SIG-M5 treated with dmso at 0.1 percent for 504 hours (cell line): ENCODE measurements at regions not wholly inside any gene's neighbourhood (a gene's known extent, or its start where the extent isn't known, plus 50 kb on each side); places are given as distances from the start of the nearest gene placed in this dataset.
"Not testable (repeated sequence)": the region's sequence is repeated elsewhere in the genome, so short reads cannot be mapped to it uniquely, and the experiment has no call there.

ENCODE experiments used
- DNase-seq: peaks from one replicate; lab custom pipeline; 2025; ENCODE audit not compliant: unreplicated experiment; lab: John Stamatoyannopoulos, UW

- DNase-seq = no peak
Observed at GRCh38 chr17:11182430-11182829, 58.6 kb upstream of the SHISA6 start.

DNA sequence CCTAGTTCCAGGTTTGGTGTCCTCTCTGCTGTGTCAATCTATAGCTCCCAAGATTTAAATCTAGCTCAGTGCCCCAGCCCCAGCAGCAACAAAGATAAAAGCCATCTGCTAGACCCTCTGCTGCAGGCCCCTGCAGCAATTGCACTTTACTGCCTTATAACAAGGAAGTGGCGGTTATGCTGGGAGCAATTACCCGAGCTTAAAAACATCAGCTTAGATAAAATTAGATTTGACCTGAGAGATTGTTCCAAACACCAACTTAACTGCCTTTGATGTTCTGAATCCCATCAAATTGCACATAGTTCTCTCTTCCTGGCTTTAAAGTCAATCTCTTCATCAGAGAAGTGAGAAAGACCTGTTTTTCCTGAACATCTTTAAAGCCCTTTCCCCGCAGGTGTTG is 62.4 kb upstream of the SHISA6 start:
- no peak for DNase-seq

- DNase-seq = no peak
Observed at GRCh38 chr17:11177340-11177739, 63.7 kb upstream of the SHISA6 start.

DNA sequence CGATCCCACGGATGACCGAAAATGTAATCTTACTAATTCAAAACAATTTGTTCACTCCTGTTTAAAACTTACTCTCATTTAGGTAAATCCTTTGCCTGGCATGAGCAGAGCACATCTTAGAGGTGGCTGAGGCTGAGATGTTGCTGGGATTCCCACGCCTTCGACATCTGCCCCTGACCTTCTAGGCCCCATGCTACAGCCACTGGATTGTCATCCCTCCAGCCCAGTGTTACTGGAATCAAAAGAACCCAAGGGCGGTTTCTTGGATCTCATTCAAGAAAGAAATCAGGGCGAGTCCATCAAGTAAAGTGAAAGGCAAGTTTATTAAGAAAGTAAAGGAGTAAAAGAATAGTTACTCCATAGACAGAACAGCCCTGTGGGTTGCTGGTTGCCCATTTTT is 64.5 kb upstream of the SHISA6 start:
- no peak for DNase-seq

- no peak for DNase-seq
Observed at GRCh38 chr17:11170881-11171280, 70.1 kb upstream of the SHISA6 start.

GRCh38 chr17:11151818-11152425 is 89.1 kb upstream of the SHISA6 start:
- DNase-seq = no peak

GRCh38 chr17:11150906-11151511 is 90.0 kb upstream of the SHISA6 start:
- not testable (repeated sequence) for DNase-seq

DNA sequence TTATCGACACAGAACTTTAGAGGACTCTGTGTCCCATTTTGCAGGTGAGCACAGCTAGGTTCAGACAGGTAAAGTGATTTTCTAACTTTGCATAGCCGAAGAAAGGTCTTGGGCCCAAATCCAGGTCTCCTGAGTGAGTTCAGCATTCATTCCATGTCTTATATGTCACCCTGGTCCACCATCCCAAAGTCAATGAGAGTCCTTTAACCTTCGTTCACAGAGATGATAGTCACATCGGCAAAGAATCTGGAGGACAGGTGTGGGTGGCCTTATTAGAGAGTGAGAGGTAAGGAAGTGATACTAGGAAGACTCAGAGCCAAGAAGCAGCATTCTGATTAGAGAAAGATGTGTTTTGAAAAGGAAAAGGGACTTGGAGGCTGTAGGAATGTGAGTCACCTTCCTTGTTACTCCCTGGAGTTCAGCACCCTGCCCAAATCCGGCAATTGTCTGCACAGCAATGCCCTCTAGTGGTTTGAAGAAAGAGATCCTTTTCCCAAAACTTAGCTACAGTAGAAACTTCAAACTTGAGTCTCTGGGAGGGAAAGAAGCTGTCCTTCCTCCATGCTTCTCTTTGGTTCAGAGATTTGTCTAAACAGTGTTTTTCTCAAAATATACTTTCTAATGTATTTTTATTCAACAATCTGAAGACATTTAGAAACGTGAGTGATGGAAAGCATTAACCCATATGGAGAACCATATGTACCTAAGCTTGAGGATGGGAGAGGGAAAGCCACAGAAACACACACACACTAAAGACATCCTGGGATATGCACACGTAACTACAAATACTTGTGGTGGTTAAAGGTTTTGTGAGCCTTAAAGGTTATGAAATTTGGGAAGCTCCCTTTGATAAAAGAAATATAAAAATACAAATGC is 96.4 kb upstream of the SHISA6 start:
- peak; percentile 27 for DNase-seq

DNA sequence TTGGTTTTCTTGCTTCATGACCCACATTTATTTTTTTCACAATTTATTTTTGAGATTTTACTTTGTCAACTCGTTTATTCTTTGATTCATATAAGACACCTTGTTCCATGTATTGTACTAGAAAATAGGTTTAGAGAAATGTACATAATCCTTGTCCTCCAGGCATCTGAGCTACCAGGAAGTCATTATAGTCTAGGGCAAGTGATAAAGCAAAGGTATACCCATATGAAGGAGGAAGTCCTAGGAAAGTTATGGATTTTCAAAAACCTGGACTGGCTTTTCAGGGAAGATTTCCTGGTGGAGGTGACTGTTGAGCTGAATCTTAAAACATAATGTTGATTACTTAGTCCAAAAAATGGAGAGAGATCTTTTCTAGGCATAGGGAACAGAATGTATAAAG is 98.8 kb upstream of the SHISA6 start:
- no peak for DNase-seq

DNA sequence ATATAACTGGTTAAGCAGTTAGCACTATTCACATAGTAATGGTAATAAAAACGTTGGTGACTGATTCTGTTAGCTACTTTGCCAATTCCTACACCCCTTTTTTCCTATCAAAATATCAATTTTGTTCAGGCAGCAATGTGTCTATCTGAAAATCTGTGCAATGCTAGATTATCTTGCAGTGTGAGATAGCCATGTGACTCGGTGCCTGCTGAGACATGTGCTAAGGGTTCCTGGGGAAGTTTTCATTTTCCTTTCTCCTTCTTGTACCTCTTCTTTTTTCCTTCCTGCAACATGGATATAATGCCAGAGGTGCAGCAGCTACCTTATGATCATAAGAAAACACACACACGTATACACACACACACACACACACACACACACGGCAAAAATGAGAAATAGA is 100.5 kb upstream of the SHISA6 start:
- DNase-seq = no peak

GRCh38 chr17:11140043-11140442 is 101.0 kb upstream of the SHISA6 start:
- no peak for DNase-seq

- DNase-seq = no peak
Observed at GRCh38 chr17:11138023-11138422, 103.0 kb upstream of the SHISA6 start.

- no peak for DNase-seq
Observed at GRCh38 chr17:11135819-11136218, 105.2 kb upstream of the SHISA6 start.

GRCh38 chr17:11130367-11130766 is 110.6 kb upstream of the SHISA6 start:
- no peak for DNase-seq

DNA sequence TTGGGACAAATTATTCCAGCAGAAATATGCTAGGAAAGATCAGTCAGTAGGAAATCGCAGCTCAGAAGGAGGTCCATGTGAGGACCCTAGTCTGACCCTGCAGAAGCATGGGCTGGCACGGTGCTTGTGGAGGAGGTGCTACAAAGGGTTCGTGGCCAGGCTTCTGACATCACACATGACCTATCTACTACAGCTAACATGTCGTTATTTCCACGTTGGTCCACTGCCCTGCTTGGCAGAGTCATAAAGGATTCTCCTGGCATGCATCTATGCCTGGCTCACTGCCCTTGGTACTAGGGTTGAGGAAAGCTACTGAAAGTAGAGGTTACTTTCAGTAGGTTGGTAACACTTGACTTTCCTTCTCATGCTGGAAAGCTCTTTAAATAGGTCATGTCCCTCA is 118.1 kb upstream of the SHISA6 start:
- DNase-seq = no peak

DNA sequence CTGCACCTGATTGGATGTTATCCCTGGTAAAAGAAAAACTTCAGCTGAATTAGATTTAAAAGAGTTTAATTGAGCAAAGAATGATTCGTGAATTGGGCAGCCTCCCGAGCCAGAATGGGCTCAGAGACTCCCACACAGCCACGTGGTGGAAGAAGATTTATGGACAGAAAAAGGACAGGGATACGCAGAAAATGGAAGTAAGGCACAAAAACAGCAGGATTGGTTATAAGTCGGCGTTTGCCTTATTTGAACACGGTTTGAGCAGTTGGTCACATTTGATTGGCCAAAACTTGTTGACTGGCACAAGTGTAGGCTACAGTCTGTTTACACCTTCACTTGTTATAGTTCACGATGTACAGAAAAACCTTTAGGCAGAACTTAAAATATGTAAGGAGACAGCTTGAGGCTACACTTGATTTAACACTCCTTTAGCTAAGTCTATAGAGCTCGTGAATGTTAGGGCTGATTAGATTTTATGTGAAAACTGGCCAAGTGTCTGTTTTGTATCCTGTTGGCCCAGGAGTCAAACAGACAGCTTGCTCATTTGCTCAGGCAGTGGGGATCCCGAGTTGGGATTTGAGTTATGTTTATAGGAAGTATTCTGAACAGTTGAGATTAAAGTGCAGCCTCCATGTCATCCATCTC is 119.5 kb upstream of the SHISA6 start:
- no peak for DNase-seq

DNA sequence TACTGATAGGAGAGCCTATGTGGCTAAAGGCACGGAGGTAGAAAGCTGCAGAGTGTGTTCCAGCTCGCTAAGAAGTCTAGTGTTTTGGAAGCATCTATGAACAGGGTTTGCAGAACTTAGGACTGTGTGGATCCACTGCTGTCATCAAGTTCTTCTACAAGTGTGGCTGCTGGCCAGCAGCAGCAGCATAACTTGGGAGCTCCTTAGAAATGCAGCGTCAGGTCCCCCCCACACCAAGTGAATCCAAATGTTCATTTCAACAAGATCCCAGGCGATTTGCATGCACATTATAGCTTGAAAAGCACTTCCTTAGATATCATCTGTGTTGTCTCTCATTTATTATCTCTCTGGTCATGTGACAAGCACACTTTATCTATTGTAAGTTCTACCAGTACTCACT is 131.9 kb upstream of the SHISA6 start:
- DNase-seq = no peak

- no peak for DNase-seq
Observed at GRCh38 chr17:11105141-11105540, 135.9 kb upstream of the SHISA6 start.

GRCh38 chr17:11097121-11097520 is 143.9 kb upstream of the SHISA6 start:
- no peak for DNase-seq

GRCh38 chr17:11094331-11094730 is 146.7 kb upstream of the SHISA6 start:
- DNase-seq = no peak

GRCh38 chr17:11086646-11087340 is 154.2 kb upstream of the SHISA6 start:
- no peak for DNase-seq
